ENCODE measurements at regions not wholly inside any gene's neighbourhood (a gene's known extent, or its start where the extent isn't known, plus 50 kb on each side); places are given as distances from the start of the nearest gene placed in this dataset.

GRCh38 chr13:84487752-84488151 lies 605.5 kb upstream of the SLITRK1 start:
- in situ Hi-C loops (cut with MboI; ENCODE audit: low sequenced_read_pairs, unreplicated experiment), result no loop called here
- TF ChIP-seq CTCF (IDR thresholded peaks at IDR 0.05; ENCODE audit: borderline replicate concordance, control extremely low read depth, extremely low read depth, insufficient read depth, missing control alignments), result no peak
- no peak for DNase-seq (ENCODE audit: low spot score)

- DNase-seq (ENCODE audit: low spot score), result no peak
- in situ Hi-C loops (cut with MboI; ENCODE audit: low sequenced_read_pairs, unreplicated experiment), result no loop called here
- no peak for TF ChIP-seq CTCF (IDR thresholded peaks at IDR 0.05; ENCODE audit: borderline replicate concordance, control extremely low read depth, extremely low read depth, insufficient read depth, missing control alignments)
Measured at GRCh38 chr13:84481958-84482357, 599.7 kb upstream of the SLITRK1 start.

DNA sequence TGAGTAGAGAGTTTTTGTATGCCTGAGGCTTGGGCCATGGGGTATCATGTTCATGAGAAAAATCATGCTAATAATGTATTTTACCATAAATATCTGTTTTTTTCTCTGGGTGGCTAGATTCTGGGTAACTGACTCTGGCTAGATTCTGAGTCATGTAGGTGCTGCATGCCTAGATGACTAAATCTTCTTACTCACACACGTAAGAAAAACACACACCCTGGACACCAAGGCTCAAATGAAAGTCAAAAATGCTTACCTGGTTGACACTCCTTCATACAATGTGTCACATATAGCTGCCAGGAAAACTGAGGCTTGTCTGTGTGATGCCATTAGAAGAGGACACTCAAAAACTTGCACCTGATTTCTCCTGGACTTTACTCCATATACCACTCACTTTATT lies 597.4 kb upstream of the SLITRK1 start:
- in situ Hi-C loops (cut with MboI; ENCODE audit: low sequenced_read_pairs, unreplicated experiment), result no loop called here
- no peak for DNase-seq (ENCODE audit: low spot score)
- TF ChIP-seq CTCF (IDR thresholded peaks at IDR 0.05; ENCODE audit: borderline replicate concordance, control extremely low read depth, extremely low read depth, insufficient read depth, missing control alignments), result no peak

DNA sequence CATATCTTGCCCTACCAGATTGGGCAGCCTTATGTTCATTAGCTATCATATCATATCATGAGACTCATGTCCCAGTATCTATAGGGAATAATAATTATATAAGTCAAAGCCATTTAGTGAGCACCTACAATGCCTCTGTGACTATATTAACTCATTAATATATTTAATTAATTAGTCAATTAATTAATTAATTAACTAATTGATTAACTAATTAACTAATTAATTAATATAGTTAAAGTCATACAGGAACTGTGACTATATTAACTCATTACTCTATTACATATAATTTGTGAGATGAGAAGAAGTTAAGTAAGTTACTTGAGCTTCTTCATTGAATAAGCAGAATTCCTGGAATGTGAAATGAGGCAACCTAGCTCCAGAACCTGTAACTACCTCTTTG lies 588.3 kb upstream of the SLITRK1 start:
- in situ Hi-C loops (cut with MboI; ENCODE audit: low sequenced_read_pairs, unreplicated experiment), result no loop called here
- TF ChIP-seq CTCF (IDR thresholded peaks at IDR 0.05; ENCODE audit: borderline replicate concordance, control extremely low read depth, extremely low read depth, insufficient read depth, missing control alignments), result no peak
- DNase-seq (ENCODE audit: low spot score), result no peak

- no peak for TF ChIP-seq CTCF (IDR thresholded peaks at IDR 0.05; ENCODE audit: borderline replicate concordance, control extremely low read depth, extremely low read depth, insufficient read depth, missing control alignments)
- DNase-seq (ENCODE audit: low spot score), result no peak
- in situ Hi-C loops (cut with MboI; ENCODE audit: low sequenced_read_pairs, unreplicated experiment), result no loop called here
Measured at GRCh38 chr13:84466461-84466860, 584.2 kb upstream of the SLITRK1 start.

GRCh38 chr13:84460989-84461388 lies 578.7 kb upstream of the SLITRK1 start:
- DNase-seq (ENCODE audit: low spot score), result no peak
- in situ Hi-C loops (cut with MboI; ENCODE audit: low sequenced_read_pairs, unreplicated experiment), result no loop called here
- TF ChIP-seq CTCF (IDR thresholded peaks at IDR 0.05; ENCODE audit: borderline replicate concordance, control extremely low read depth, extremely low read depth, insufficient read depth, missing control alignments), result no peak

All from GM13976 (cell line).